ENCODE measurements at regions not wholly inside any gene's neighbourhood (a gene's known extent, or its start where the extent isn't known, plus 50 kb on each side); places are given as distances from the start of the nearest gene placed in this dataset.

GRCh38 chr3:40975711-40976121 is 223.6 kb upstream of the CTNNB1 start:
- Histone ChIP-seq H3K27ac (ENCODE audit: insufficient read length, low read depth, low read length) (no peak overlapping the region), H2AK5ac (ENCODE audit: insufficient read length, low read length) (no peak overlapping the region), H2BK120ac (ENCODE audit: low read depth, low read length, poor library complexity, severe bottlenecking) (no peak overlapping the region), H3K4ac (ENCODE audit: low read depth, low read length) (no peak overlapping the region), H3K14ac (ENCODE audit: insufficient read depth, low read length) (no peak overlapping the region), H3K9ac (ENCODE audit: extremely low read depth, insufficient read length, low read length) (no peak overlapping the region), H3K9me3 (ENCODE audit: control insufficient read depth, low read depth, low read length) (no peaks in the 10 kb centered on the region), H2BK12ac (ENCODE audit: insufficient read length, low read depth, low read length) (no peak overlapping the region), H3K4me2 (ENCODE audit: insufficient read depth, insufficient read length, low read length) (no peak overlapping the region), H3T11ph (ENCODE audit: low read length) (no peak overlapping the region), H2BK5ac (ENCODE audit: insufficient read length, low read length) (no peak overlapping the region), H2BK15ac (ENCODE audit: low read depth, low read length) (no peak overlapping the region), H4K91ac (ENCODE audit: insufficient read length, low read depth, low read length) (no peak overlapping the region), H3K56ac (ENCODE audit: insufficient read length, low read depth, low read length) (no peak overlapping the region), H3K79me1 (ENCODE audit: insufficient read depth, low read depth, low read length, poor library complexity, severe bottlenecking) (no peaks in the 10 kb centered on the region), H4K5ac (ENCODE audit: insufficient read length, low read depth, low read length) (no peak overlapping the region), H2BK20ac (ENCODE audit: low read depth, low read length, poor library complexity, severe bottlenecking) (no peak overlapping the region), H3K27me3 (ENCODE audit: insufficient read depth, low read length) (no peaks in the 10 kb centered on the region), H3K23ac (ENCODE audit: insufficient read length, low read depth, low read length) (no peak overlapping the region), H3K23me2 (ENCODE audit: insufficient read length, low read depth, low read length, poor library complexity, severe bottlenecking) (no peaks in the 10 kb centered on the region), H4K20me1 (ENCODE audit: control insufficient read depth, insufficient read depth, insufficient read length) (no peaks in the 10 kb centered on the region), H4K8ac (replicated peaks; ENCODE audit: insufficient read length, low read depth, low read length) (no peak overlapping the region), H3K79me2 (ENCODE audit: insufficient read depth, low read length) (no peaks in the 10 kb centered on the region), H3K4me1 (ENCODE audit: insufficient read depth, low read length) (peaks cover 3% of the 10 kb centered on the region; the same call in 1 of the 2 replicates), H3K18ac (ENCODE audit: insufficient read length, low read depth, low read length) (no peak overlapping the region), H2AFZ (ENCODE audit: low read length) (no peak overlapping the region)
- H3K27ac Mint-ChIP-seq, result no peak overlapping the region
- peaks cover 11 to 14% of the 10 kb centered on the region in 2 experiments for H3K4me1 Mint-ChIP-seq
- H3K27me3 Mint-ChIP-seq (ENCODE audit: low read depth), result no peaks in the 10 kb centered on the region
- H3K36me3 Mint-ChIP-seq (ENCODE audit: insufficient read depth in 1 of 3, low read depth in 3 of 3), result no peaks in the 10 kb centered on the region
- H3K4me3 Mint-ChIP-seq, result no peak overlapping the region
- no CpG with 5 or more reads among the region's 6 CpGs for WGBS (ENCODE audit: extremely low coverage, insufficient read length, low lambda C conversion rate)
- no peak for TF ChIP-seq CTCF (conservative IDR thresholded peaks at IDR 0.05)
- H3K9me3 Mint-ChIP-seq, result no peaks in the 10 kb centered on the region
- no peak for DNase-seq

Data from H9 (cell line).